Amniotic stem cell (primary cell): ENCODE measurements at regions not wholly inside any gene's neighbourhood (a gene's known extent, or its start where the extent isn't known, plus 50 kb on each side); places are given as distances from the start of the nearest gene placed in this dataset.

ENCODE experiments used
- DNase-seq: peaks from one replicate; lab custom pipeline; 2025; lab: John Stamatoyannopoulos, UW

DNA sequence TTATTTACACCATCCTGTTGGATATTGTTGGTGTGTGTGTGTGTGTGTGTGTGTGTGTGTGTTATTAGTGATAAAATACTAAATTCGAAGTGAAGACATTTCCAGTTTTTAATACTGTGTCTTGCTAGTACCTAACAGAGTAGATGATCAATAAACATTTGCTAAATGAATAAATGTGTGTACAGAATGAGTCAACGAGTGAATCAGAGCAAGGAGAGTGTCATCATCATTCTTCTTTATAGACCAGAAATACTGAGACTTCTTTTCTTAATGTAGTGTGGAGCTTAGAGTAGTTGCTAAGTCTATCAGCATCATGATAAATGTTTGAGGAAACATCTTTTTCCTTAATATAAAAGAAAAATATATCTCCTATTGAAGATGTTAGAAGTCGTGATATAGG lies 169.7 kb upstream of the SATB2 start:
- no peak for DNase-seq

DNA sequence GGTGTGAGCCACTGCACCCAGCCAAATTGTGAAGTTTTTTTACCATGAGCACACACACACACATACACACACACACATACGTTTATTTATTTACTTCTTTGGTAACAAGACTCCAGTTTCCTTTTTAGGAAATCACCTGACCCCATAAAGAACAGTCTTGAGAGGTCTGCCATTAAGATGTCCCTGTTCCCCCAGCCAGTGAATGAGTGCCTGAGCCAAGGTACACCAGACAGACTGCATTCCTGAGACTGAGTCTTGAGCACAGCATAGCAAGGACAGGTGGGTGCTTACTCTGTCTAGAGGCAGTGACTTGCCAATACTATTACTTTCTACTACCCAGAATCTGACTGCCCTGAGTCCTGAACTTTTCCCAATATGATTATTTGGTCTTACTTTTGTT lies 167.2 kb upstream of the SATB2 start:
- no peak for DNase-seq

DNA sequence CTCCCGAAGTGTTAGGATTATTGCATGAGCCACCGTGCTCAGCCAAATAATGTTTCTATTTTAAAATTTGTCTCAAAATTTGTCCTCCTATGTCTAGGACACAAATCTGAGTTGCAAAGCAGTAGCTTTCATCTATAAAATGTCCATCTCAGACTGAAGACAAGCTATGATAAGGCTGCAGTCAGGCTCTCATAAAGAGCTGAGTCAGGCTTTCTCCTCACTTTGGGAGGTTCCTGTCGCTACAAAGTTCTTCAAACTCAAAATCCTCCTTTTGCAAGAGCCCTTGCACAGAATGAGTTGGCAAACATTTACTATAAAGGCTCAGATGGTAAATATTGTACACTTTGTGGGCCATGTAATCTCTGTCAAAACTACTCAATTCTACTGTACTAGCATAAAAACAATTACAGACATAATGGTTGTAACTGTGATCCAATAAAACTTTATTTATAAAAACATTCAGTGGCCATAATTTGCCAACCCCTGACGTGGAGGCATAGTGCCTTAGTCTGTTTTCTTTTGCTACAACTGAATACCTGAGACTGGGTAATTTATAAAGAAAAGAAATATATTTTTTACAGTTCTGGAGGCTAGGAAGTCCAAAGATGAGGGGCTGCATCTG lies 154.9 kb upstream of the SATB2 start:
- no peak for DNase-seq

DNA sequence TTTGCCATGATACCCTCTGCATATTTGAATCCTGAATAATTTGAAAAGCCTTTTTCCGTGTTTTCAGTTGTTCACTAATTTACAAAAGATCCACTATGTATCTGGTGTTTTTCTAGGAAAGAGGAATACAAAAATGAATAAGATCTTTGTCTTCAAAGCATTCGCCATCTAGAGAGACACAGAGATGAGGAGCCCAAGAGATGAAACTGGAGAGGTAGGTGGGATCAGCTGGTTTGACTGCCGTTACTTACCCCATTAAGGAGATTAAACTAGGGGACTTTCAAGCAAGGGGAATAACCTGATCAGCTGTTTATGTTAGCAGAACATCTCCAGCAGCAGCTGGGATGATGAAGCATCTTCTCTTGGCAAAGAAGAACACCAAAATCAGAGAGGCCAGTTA lies 150.2 kb upstream of the SATB2 start:
- no peak for DNase-seq

DNA sequence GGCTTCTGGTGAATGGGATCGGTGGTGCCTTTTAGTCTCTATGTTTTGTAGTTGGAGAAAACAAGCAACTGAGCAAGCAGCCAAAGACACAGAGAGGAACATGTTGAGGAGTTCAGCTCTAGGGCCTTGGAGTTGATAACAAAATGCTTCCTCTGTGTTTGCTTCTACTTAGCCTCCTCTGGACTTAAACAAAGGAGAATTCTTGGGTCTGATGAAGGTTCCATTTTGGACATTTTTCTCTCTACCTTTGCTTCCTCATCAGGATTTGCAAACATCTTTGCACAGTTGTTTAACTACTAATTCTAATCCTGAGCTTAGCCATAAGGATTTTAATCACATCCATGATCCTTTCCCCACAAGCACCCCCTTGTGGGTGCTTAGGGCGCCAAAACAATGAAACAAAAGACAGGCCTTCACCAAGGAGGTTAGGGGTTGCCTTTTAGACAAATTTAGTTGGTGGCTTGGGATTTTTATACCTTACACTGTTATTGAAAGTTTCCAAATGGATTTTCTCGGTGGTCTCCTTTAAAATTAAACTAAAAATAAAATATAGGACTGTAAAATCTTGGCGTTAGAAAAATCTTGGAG lies 148.5 kb upstream of the SATB2 start:
- DNase-seq: no peak

DNA sequence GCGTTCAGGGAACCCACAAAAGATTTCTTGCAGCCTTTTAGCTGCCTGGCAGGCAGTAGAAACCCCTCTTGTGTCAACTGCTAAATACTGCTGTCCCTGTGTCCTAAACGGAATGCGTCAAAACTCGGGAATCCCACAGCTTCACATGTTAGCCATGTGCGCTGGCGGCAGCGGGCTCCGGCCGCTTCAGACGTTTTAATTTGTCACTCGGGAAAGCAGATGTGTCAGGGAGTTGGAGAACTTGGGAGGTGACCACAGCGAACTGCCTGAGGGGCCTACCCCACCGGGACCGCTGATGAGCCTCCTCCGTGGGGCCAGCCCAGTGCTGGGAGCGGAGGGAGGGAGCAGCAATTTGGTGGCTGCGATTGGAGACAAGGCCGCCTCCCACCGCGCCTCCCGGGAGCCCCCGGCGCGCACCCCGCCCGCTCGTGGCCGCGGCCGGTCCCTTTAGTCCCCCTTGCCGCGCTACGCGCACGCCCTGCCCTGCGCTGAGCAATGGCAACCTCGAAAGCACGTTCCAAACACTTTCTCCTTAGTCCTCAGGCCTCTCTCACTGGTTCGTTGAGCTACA lies 146.1 kb upstream of the SATB2 start:
- DNase-seq: no peak

DNA sequence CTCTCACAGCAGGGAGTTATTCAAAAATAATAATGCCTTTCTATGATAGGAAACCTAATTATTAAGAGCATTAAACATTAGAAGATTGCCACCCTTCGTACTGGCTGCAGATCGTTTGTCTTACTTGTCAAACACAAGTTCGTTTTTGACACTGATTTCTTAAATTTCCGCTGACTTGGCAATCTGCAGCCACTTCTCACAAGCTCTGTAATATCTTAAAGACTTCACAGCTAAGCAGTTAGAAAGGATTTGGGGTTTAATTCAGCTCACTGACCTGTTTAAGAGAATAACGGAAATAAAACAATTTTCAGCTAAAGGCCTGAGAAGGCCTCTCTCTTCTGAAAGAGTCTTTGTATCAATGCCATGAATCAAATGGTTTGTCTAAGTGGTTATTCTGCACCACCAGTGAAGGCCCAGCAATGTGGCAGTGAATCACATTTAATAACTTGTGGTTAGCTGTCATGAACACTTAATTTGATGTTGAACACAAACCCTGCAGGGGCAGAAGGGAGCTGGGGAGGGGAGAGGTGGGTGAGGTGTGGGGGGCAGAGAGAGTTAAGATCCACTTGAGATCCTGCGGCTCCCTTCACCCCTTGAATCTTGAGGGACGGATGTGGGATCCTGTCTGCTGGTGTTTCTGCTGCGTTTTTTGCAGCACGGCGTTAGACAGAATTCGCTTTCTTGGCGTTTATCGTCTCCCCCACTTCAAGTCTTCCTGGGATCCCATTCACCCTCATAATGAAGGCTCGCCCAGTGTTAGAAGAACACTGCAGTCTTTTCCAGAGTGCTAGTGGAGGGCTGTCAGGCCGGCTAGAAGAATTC lies 145.4 kb upstream of the SATB2 start:
- no peak for DNase-seq

DNA sequence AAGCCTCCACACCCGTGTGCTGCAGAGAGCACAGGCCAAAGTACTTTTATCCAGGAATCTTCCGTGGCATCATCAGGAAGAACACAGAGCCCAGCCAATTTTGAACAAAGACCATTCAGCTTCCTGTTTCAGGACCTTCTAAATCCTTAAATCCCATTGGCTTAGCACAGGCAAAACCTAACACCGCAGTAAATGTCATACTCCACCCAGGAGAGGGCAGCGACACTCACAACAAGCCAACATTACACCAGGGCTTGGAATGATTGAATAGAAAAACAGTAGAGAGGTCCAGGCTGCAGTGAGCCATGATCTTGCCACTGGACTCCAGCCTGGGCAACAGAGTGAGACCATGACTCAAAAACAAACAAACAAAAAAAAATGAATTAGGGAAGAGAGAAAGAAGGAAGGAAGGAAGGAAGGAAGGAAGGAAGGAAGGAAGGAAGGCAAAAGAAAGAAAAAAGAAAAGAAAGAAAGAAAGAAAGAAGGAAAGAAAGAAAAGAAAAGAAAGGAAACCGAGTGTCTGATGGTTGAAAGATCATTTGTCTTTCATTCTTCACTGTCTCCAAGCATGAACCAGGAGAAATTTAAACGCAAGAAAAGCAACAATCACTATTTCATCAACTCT lies 144.6 kb upstream of the SATB2 start:
- DNase-seq: no peak

DNA sequence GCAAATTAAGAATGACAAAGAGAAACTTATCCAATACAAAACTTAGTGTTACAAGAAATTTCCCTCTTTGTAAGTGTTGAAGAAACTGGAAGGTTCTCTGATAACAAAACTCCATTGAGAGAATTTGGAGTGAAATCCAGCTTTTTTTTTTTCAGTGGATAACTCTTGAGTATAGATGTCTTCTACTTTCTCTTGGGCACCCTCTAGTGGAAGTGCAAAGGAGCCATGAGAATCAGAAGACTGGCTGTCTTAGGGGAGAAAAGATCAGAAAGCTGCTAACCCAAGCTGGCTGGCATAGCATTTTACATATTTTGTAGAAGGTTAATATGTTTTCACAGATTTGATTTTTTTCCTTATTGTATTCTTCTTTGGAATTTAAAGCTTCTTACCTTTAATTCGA lies 138.8 kb upstream of the SATB2 start:
- no peak for DNase-seq

DNA sequence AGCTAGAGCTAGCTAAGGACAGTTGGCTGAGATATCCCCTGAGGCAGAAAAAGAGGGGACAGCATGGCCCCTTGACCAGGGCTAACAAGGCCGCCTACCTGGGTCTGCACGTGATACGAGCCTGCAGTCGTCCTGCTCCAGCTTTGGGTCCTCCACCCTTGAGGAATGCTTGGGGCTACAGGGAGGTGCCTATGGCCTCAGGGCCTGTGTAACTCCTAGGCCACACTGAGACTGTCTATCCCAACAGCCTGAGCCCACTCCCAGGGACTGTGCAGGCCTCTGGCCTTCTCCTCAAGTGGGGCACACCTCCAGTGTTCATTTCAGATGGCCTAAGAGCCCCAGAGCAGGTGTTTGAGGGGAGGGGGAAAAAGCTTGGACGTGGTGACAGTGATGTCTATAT lies 136.7 kb upstream of the SATB2 start:
- DNase-seq: no peak

DNA sequence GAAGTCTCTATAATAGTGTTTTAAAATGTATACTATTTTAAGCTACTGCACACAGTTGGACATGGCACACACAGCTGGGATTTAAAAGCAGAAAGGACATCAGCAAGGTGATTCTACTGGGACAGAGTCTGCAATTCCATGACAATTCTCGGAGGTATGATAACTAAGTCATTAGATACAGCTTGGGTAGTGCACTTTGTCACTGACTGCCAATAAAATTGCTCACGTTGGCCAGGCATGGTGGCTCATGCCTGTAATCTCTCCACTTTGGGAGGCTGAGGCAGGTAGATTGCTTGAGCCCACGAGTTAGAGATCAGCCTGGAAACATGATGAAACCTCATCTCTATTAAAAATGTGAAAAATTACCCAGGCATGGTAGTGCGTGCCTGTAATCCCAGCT lies 134.1 kb upstream of the SATB2 start:
- DNase-seq: no peak

DNA sequence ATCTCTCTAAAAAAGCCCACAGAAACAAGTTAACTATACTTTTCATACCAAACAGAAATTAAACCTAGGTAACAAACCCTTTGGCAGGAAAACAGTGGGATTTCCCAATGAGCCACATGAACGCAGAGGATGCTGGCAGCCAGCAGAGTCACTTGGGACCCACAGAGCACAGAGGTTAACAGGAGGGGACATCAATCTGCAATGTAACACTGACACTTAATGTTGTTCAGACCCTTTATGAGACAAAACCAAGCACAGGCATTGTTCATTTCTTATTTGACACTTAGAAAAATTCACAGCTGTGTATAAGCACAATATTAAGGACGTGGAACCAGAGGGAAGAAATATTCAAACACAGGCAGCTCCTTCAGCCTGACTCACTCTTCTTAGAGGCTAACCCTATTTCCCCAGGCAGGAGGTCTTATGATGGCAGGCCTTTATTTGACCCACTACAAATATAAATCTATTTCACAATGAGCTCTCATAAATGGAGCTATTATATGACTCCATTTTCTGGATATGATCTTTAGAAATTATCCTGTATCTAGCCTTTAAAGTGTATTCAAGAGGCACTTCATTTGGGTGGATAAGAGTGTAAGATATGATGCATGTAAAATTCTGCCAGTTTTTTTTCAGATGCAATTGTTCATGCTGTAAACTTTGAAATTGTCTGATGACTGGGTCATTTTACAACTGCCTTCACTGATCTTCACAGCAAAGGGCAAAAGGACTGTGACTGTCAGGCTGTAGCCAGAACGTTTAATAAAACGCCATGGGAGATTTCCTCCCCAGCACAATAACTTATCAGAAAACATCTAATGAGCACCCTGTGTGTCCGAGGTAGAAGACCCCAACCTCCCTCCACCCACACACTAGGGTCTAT lies 132.8 kb upstream of the SATB2 start:
- DNase-seq: no peak

DNA sequence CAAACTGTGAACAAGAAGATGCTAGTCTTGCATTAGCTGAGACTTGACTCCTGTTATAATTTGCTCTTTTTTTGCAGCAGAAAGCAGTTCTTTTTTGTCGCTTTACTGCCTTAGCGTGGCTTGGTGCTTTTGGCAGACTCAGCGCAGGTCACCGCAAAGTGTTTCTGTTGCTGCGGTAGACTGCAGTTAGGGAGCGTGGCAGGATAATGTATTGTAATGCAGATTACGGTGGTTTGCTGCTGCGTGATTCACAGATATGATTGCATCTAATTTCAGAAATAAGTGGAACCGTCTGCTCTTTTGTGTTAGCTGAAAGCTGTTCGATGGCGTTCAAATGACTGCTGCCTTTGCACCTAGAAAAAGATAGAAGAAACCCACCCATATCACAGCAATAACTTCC lies 131.6 kb upstream of the SATB2 start:
- no peak for DNase-seq

DNA sequence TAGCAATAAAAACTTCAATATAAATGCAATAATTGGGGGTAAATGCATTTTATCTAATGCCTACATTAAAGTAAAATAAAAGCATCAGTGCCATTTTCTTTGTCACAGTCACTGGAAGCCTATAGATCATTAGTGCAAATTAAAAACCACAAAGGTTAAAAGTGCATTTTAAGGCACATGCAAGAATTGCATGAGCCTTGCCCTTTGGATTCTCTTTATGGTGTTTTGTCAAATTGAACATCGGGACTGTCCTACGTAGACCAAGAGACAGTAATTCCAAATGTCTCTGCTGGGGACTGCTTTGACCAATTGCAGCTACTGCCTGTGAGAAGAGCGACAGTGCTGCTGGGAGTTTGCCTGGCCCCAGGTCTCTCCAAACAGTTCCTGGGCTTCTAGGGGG lies 130.3 kb upstream of the SATB2 start:
- no peak for DNase-seq

DNA sequence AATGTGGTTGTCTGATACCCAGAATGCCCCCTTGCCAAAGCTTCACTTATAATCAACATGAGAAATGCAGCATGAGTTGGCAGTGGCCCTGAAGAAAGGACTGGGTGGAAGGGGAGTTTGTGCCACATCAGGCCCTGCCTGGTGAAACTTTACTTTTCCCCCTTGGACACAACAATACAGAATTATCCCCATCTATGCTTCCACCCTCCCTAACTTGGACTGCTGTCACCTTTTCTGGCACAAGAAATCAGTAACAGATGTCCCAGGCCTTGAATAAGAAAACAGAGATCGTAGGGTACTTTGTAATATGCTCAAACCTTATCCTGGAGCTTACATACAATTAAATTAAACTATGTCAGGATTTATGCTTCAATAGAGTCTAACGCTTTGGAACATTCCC lies 128.9 kb upstream of the SATB2 start:
- DNase-seq: no peak

DNA sequence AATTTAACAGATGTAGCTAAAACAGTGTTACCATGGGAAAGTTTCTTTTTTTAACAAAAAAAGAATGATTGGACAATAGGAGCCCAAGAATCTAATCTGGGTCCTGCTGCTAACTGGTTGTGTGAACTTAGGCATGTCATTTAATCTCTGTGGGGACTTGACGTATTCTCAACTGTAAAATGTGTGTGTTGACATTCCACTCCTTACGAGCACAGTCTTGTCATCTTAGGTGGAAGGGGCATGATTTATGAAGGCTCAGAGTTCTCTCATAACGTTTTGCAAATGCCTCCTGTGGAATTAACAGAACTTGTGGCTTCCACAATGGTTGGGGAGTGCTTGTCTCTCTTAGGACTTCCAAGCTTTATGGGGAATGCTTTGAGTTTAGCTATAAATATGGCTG lies 125.9 kb upstream of the SATB2 start:
- no peak for DNase-seq

DNA sequence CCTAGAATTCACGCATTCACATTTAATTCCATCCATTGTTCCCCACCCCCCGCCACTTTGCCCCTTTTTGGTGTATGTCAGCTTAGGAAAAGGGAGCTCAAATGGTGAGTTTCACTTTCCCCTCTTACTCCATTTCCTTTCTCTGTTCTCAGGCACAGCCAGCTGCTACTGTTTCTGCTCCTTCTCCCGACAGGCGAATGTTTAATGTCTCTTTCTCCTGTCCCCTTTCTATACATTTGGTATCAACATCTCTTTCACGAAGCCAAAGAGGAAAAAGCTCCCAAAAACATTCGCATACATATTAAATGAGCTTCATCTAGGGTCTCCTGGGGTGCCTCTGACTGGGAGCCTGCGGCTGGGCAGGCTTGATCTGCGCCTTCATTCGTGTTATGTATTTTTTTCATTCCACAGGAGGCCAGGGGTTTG lies 124.2 kb upstream of the SATB2 start:
- DNase-seq: no peak

DNA sequence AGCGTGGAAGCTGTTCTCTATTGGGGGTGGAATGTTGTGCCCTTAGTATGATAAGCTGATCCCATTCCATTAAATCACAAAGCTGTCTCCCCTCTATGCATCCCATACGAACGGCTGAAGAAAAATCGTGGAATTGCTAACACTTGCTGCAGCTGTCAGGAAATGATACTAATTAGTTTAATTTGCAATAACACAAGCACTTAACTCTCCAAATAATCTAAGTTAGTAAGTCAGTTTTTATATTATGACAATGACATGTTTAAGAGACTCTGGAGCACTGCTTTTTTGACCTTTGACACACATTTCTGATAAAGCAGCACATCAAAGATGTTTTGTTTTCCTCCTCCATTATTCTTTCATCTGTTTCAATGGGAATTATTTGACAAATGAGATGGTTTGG lies 123.7 kb upstream of the SATB2 start:
- no peak for DNase-seq

DNA sequence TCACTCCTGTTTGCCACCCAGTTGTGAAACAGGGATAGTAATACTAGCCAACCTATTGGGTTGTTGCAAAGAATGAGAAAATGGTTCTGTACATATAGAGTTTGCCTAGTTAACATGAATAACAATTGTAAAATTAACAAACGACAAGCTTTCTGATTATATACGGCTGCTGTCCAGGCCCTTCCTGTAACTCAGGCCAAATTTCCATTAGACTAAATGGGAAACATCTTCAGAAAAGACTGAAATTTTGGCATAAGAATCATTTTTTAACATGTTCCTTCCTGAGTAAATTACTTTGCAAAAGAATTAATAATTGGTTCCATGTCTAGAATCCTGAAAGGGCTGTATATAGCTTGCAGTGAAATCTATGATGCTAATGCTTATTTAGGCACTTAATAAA lies 117.7 kb upstream of the SATB2 start:
- no peak for DNase-seq

DNA sequence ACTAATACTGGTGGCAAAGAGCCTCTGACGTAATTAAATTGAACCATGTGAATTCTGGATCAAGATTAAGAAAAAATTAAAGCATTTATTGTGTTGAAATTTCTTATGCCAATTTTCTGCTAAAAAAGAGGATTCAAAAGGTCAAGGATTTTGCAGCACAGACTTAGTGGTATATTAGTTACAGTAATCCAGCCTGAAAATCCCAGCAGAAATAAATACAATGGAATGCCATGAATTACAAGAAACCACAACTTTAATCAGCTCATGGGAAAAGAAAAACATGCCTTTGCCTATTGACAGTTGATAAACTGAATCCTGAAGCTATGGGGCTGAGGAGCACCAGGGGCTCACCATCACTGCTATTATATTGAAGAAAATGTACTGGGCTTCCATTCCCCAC lies 114.8 kb upstream of the SATB2 start:
- no peak for DNase-seq

DNA sequence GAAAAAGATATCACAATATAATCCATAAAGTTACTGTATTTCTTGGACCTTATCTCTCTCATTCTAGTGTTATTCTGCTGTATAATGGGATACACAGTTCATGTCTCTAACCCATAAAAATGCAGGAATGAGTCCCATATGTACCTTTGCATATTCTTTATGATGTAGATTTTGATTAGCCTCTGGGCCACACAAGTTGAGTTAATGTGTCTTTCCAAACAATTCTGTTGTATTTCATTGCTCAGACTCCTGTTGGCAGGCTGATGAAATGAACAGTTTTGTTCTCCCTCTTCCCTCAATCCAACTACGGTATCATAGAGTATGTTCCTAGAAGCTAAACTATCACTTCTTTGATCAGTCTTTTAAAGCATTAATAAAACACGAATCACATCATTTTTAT lies 113.2 kb upstream of the SATB2 start:
- no peak for DNase-seq

DNA sequence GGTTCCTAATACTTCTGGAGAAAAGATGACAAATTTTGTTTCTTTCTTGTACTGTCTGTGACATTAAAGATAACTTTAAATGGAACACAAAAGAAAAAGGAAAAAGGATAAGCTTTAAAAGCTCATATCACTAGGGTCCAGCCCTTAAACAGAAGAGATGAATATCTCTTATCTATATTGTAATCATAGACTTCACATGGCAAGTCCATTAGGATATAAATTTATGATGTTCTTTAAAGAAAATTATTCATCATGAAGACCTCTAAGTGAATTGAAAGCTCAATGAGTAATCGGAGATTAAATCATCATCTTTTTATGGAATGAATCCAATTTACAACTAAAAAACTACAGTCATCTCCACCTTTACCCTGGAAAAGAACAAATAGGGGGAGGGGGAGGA lies 111.6 kb upstream of the SATB2 start:
- DNase-seq: no peak
